HL-60 (cell line): ENCODE measurements at regions not wholly inside any gene's neighbourhood (a gene's known extent, or its start where the extent isn't known, plus 50 kb on each side); places are given as distances from the start of the nearest gene placed in this dataset.

Source experiments
- CTCF ChIP-seq: IDR thresholded peaks from one replicate; pipeline ENCODE4 v1.5.1; 2011; ENCODE audit warnings: low read length, control low read depth, inconsistent platforms; ENCODE audit not compliant: insufficient read depth
- POLR2AphosphoS5 ChIP-seq: IDR thresholded peaks from 2 replicates; pipeline ENCODE4 v1.6.1; 2012; ENCODE audit warnings: low read depth
- REST ChIP-seq: IDR thresholded peaks from 2 replicates; pipeline ENCODE4 v1.6.1; 2012; ENCODE audit warnings: low read depth; ENCODE audit not compliant: insufficient replicate concordance

- no peak for TF ChIP-seq CTCF
- no peak for TF ChIP-seq REST
- TF ChIP-seq POLR2AphosphoS5 = no peak
Measured at GRCh38 chr11:115036406-115037180, 358.3 kb downstream of the NXPE2 start.
